ENCODE measurements at regions not wholly inside any gene's neighbourhood (a gene's known extent, or its start where the extent isn't known, plus 50 kb on each side); places are given as distances from the start of the nearest gene placed in this dataset.

GRCh38 chr11:76292583-76293188 lies 86.4 kb upstream of the WNT11 start:
- TF ChIP-seq USF2 (IDR thresholded peaks at IDR 0.05), result peak; percentile 74
- no peak for TF ChIP-seq EHF (CRISPR knock-in tag; IDR thresholded peaks at IDR 0.05)
- no peak overlapping the region for H3K4me3 ChIP-seq
- 74% methylated on average over 6 of the region's 6 CpGs for WGBS (ENCODE audit: missing lambda C conversion rate)
- peaks cover 4% of the 10 kb centered on the region; the same call in 1 of the 3 replicates for H3K4me1 ChIP-seq
- ChIA-PET CTCF (interaction anchor here (0.9 to 1.9 kb wide), 6 partner anchors 26 to 389 kb away, joined by 3 to 9 read pairs (median 4); partner anchors contain the start of gene WNT11), POLR2A (no interaction called here)
- FAIRE-seq, result no peak
- no peak for ATAC-seq
- no peak overlapping the region for H3K4me2 ChIP-seq
- H3K27ac ChIP-seq, result no peak overlapping the region
- no peaks in the 10 kb centered on the region for H3K9me3 ChIP-seq
- DNase-seq (ENCODE audit: low read depth in 1 of 2, low spot score in 1 of 2), result no peak

GRCh38 chr11:76291576-76292526 lies 85.5 kb upstream of the WNT11 start:
- no peak overlapping the region for H3K27ac ChIP-seq
- CTCF ChIA-PET, result interaction anchor here (1.0 to 1.9 kb wide), 5 partner anchors 27 to 85 kb away, joined by 3 to 9 read pairs (median 4); partner anchors contain the start of gene WNT11
- peaks cover 4% of the 10 kb centered on the region; the same call in 1 of the 3 replicates for H3K4me1 ChIP-seq
- TF ChIP-seq POLR2AphosphoS2 (conservative IDR thresholded peaks at IDR 0.05; ENCODE audit: low read length), result no peak
- no peak for TF ChIP-seq NR3C1 (IDR thresholded peaks at IDR 0.05)
- no peak for TF ChIP-seq FOSL2 (IDR thresholded peaks at IDR 0.05)
- TF ChIP-seq FOSL2 (CRISPR knock-in tag; IDR thresholded peaks at IDR 0.05), result no peak
- no peak for TF ChIP-seq ZC3H11A (IDR thresholded peaks at IDR 0.05)
- no peak for TF ChIP-seq HMGXB4 (CRISPR knock-in tag; IDR thresholded peaks at IDR 0.05; ENCODE audit: borderline replicate concordance)
- TF ChIP-seq CEBPB (IDR thresholded peaks at IDR 0.05), result no peak
- no peak for TF ChIP-seq ATOH8 (CRISPR knock-in tag; IDR thresholded peaks at IDR 0.05; ENCODE audit: low read depth)
- no peak for TF ChIP-seq TFCP2L1 (CRISPR knock-in tag; IDR thresholded peaks at IDR 0.05)
- H3K9me3 ChIP-seq, result no peaks in the 10 kb centered on the region
- no peak overlapping the region for H3K4me3 ChIP-seq
- peak; percentile 37 to 61; a peak in 3 of 6 replicates for ATAC-seq
- 62% methylated on average over 19 of the region's 24 CpGs for WGBS (ENCODE audit: missing lambda C conversion rate)
- FAIRE-seq, result no peak
- peak overlapping the region; percentile 14; the same call in 1 of the 3 replicates for H3K4me2 ChIP-seq
- DNase-seq (ENCODE audit: low read depth in 1 of 2, low spot score in 1 of 2), result peak in 1 of 2 experiments; percentile 10
- POLR2A ChIA-PET, result no interaction called here

GRCh38 chr11:76288166-76288980 lies 82.1 kb upstream of the WNT11 start:
- no peak overlapping the region for H3K4me2 ChIP-seq
- no peak overlapping the region for H3K4me3 ChIP-seq
- ChIA-PET POLR2A (no interaction called here), CTCF (interaction anchor here (1.2 kb wide), 1 partner anchor 81 kb away, joined by 6 read pairs; no protein-coding TSS in a partner anchor)
- H3K9me3 ChIP-seq, result no peaks in the 10 kb centered on the region
- FAIRE-seq, result no peak
- WGBS (ENCODE audit: missing lambda C conversion rate), result 59% methylated on average over 13 of the region's 21 CpGs
- H3K27ac ChIP-seq, result no peak overlapping the region
- peaks cover 4% of the 10 kb centered on the region; the same call in 1 of the 3 replicates for H3K4me1 ChIP-seq
- ATAC-seq, result no peak
- DNase-seq (ENCODE audit: low read depth in 1 of 2, low spot score in 1 of 2), result no peak
- no peak for TF ChIP-seq JUN (IDR thresholded peaks at IDR 0.05)
- no peak for TF ChIP-seq CHD4 (IDR thresholded peaks at IDR 0.05; ENCODE audit: borderline replicate concordance)
- no peak for TF ChIP-seq CTCF (IDR thresholded peaks at IDR 0.05)
- no peak for TF ChIP-seq ZNF302 (CRISPR knock-in tag; IDR thresholded peaks at IDR 0.05)
- TF ChIP-seq ELK1 (IDR thresholded peaks at IDR 0.05; ENCODE audit: low read depth, low read length), result no peak
- no peak for TF ChIP-seq JUNB (IDR thresholded peaks at IDR 0.05)
- no peak for TF ChIP-seq ATOH8 (CRISPR knock-in tag; IDR thresholded peaks at IDR 0.05; ENCODE audit: low read depth)
- TF ChIP-seq ZFP36 (IDR thresholded peaks at IDR 0.05; ENCODE audit: borderline replicate concordance, partially characterized antibody), result no peak

Data from A549 (cell line).